ENCODE measurements at regions not wholly inside any gene's neighbourhood (a gene's known extent, or its start where the extent isn't known, plus 50 kb on each side); places are given as distances from the start of the nearest gene placed in this dataset.

DNA sequence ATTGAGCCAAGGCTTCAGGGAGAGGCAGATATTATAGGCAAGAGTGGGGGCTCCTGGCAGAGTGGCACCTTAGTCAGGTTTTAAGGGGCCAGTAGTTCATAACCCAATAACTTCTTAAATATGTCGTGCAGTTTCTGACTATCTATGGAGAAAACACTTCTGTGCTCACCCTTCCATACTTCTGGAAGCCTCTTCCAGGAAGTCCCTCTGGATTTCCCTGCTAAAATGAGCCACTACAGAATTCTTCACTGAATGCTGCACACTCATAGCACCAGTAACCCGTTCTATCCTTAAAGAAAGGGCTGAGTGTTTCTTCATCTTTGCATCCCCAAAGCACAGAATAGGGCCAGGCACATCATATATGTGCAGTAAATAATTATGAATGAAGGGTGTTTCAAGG is 198.5 kb upstream of the SLC24A3 start:
- in situ Hi-C loops (cut with HindIII; ENCODE audit: low pct_unique_long_range_greater_than_20kb, low sequenced_read_pairs), result no loop called here
- DNase-seq (ENCODE audit: low read depth in 1 of 2, low spot score in 1 of 2), result no peak

DNA sequence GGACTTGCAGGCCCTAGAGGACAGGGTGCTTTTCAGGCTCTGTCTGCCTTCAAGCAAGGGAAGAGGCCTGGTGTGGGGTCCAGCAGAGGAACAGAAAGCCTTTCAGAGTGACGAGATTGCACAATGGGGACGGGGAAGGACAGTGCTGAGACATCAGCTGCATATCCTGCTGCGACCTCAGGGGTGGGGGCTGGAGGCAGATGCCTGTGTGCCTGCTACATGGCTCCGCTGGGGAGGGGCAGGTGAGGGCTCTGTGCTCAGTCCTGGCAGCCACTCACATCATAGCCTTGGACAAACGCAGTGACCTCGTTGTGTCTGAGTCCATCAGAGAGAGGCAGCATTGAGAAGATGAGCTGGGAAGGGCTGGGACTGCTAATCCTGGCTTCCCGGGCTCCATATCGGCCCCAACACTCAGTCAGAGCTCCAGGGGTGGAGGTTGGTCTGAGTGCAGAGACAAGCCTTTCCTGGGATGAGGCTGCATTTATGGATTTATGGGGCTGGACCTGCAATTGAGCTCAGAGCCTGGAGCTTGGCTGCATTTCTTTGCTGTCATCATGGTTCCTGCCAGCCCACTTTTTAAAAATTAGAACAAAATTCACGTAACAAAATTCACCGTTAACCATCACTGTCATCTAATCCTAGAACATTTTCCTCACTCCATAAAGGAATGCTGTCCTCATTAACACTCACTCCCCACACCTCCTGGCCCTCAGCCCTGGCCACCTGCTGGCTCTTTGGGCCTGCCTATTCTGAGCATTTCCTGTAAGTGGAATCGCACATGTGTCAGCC is 196.9 kb upstream of the SLC24A3 start:
- no peak for TF ChIP-seq JUND (IDR thresholded peaks at IDR 0.05; ENCODE audit: low read depth)
- DNase-seq (ENCODE audit: low read depth in 1 of 2, low spot score in 1 of 2), result no peak
- in situ Hi-C loops (cut with HindIII; ENCODE audit: low pct_unique_long_range_greater_than_20kb, low sequenced_read_pairs), result no loop called here

More for the DNA sequence above, 198.5 kb upstream of the SLC24A3 start:
- TF ChIP-seq JUND (IDR thresholded peaks at IDR 0.05; ENCODE audit: low read depth), result no peak

DNA sequence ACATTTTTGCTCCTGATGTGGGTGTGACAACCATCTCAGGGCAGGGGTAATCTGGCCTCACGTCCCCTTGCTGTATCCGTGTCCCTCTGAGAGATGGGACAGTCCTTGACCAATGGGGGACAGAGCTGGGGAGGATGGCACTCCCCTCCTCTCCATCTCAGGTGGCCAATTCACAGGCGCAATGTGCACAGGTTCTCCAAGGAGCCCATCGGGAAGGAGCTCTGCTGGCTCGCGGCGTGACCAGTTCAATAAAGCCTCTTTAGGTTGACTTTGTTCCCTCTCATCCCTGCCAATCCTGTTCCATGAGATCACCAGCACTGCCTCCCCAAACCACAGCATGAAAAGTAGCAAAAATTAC is 196.3 kb upstream of the SLC24A3 start:
- DNase-seq (ENCODE audit: low read depth in 1 of 2, low spot score in 1 of 2), result no peak
- no peak for TF ChIP-seq JUND (IDR thresholded peaks at IDR 0.05; ENCODE audit: low read depth)
- in situ Hi-C loops (cut with HindIII; ENCODE audit: low pct_unique_long_range_greater_than_20kb, low sequenced_read_pairs), result no loop called here

DNA sequence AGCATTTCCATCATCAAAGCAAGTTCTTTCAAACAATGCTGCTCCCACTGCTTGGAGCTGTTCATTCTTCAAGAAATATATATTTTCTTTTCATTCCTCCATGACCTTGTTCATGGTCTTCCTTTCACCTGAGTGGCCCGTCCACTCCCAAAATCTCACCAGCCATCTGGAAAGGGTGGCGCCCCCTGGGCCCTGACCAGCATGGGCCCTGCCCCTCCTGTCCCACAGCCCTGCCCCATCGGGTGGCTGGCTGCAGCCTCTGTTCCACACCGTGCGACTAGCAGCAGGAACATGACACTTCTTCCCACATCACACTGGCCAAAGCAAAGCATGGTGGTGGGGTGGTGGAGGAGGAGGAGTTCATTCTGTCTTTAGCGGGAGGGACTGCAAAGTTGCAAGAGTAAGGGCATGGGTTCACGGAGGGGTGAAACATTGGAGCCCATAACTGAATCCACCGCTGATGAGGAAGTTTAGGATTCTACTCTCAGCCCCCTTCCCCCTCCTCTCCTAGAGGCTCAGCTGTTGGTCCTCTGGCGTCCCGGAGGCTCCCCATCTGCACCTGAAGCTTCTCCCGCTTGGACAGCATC is 195.2 kb upstream of the SLC24A3 start:
- in situ Hi-C loops (cut with HindIII; ENCODE audit: low pct_unique_long_range_greater_than_20kb, low sequenced_read_pairs), result no loop called here
- no peak for DNase-seq (ENCODE audit: low read depth in 1 of 2, low spot score in 1 of 2)

DNA sequence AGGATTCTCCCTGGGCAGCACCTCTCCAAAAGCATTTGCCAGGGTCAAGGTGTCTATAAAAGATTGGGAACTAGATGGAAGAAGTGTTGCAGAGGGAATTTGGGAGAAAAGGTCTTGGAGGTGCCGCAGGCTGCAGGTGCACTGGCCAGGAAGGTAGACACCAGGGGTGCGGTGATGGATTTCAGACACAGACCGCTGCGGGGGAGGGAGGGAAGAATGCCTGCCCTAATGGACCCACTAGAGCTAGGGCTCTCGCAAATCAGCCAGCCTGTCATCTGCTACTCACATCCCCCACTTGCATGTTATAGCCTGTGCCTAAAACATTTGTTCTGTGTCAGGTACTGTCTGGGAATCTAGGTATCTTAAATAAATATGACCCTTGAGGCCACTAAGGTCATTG is 193.6 kb upstream of the SLC24A3 start:
- in situ Hi-C loops (cut with HindIII; ENCODE audit: low pct_unique_long_range_greater_than_20kb, low sequenced_read_pairs), result no loop called here
- DNase-seq (ENCODE audit: low read depth in 1 of 2, low spot score in 1 of 2), result no peak
- TF ChIP-seq JUND (IDR thresholded peaks at IDR 0.05; ENCODE audit: low read depth), result no peak

More for the DNA sequence above, 195.2 kb upstream of the SLC24A3 start:
- TF ChIP-seq JUND (IDR thresholded peaks at IDR 0.05; ENCODE audit: low read depth), result no peak

DNA sequence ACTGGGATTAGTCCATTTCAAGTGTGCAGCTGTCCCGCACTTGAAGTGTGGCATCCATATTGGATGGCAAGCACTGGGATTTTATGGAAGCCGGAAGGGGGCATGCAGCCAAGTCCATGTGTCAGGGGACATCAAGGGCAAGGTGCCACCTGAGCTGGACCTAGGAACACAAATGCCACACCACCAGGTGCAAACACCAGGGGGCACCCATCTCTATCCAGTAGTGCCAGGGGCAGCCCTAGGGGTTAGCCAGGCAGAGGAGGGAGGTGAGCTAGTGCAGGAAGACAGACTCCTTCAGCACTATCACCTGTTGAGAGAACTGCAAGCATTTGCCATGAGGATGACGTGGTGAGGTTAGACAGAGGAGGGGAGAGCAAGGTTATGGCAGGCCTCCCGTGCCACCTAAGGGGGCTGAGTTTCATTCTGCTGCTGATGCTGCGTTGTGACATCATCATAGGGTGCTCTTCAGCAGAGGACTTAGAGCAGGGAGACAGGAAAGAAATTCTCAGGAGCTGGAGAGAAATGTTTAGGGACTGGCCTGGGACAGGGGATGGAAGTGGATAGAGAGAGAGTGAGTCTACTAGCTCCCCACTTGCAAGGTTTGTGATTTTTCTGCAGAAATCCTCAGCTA is 192.6 kb upstream of the SLC24A3 start:
- TF ChIP-seq JUND (IDR thresholded peaks at IDR 0.05; ENCODE audit: low read depth), result no peak
- no peak for DNase-seq (ENCODE audit: low read depth in 1 of 2, low spot score in 1 of 2)
- in situ Hi-C loops (cut with HindIII; ENCODE audit: low pct_unique_long_range_greater_than_20kb, low sequenced_read_pairs), result no loop called here

DNA sequence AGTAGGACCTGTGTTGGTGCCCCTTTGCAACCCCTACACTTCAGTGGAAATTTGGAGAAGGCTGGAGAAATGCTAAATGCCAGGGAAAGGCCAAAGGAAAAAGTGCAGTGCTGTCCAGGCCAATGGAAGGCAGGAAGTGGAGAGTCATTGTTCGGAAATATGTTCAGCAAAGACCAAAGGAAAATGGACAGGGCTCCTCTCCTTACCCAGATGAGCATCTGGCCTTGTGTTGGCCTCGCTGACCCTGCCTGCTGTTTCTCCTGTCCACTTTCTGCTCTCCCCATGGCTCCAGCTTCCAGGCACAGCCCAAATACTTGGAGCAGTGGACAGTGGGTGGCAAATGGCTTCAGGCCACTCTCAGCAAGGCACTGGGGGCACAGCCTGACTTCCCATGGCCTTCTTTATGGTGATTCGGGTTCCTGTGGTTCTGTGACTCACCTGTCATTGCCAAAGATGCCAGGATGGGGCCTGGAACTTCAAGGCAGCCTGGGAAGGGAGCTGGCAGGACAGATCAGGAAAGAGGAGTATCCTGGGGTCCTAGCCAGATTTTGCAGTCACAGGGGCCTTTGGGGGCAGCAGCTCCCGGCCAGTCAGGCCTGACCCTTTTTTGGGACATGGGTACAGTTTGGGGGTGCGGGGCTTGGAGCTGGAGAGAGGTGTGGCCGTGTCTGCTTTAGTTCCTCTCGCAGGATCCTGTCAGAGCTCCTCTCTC is 190.9 kb upstream of the SLC24A3 start:
- TF ChIP-seq JUND (IDR thresholded peaks at IDR 0.05; ENCODE audit: low read depth), result no peak
- DNase-seq (ENCODE audit: low read depth in 1 of 2, low spot score in 1 of 2), result no peak
- in situ Hi-C loops (cut with HindIII; ENCODE audit: low pct_unique_long_range_greater_than_20kb, low sequenced_read_pairs), result no loop called here

DNA sequence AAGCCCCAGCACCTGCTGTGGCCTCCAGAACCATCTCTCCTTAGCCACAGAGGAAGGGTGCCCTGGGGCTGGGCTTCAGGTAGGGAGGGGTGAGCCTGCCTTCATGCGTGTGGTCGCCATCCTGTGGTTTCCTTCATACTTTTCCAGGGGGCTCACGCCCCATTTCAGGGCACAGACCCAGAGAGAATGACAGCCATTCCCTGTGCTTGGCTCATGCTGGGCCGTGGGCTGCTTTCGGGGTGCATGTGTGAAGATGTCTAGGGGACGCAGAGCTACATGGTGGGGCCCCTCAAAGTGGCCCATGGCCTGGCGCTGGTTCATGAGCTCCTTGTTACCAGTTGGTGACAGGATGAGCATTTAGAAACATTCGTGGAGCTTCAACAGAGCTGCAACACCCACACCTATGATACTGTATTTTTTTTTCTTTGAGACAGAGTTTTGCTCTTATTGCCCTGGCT is 190.3 kb upstream of the SLC24A3 start:
- no peak for DNase-seq (ENCODE audit: low read depth in 1 of 2, low spot score in 1 of 2)
- TF ChIP-seq JUND (IDR thresholded peaks at IDR 0.05; ENCODE audit: low read depth), result no peak
- in situ Hi-C loops (cut with HindIII; ENCODE audit: low pct_unique_long_range_greater_than_20kb, low sequenced_read_pairs), result no loop called here

DNA sequence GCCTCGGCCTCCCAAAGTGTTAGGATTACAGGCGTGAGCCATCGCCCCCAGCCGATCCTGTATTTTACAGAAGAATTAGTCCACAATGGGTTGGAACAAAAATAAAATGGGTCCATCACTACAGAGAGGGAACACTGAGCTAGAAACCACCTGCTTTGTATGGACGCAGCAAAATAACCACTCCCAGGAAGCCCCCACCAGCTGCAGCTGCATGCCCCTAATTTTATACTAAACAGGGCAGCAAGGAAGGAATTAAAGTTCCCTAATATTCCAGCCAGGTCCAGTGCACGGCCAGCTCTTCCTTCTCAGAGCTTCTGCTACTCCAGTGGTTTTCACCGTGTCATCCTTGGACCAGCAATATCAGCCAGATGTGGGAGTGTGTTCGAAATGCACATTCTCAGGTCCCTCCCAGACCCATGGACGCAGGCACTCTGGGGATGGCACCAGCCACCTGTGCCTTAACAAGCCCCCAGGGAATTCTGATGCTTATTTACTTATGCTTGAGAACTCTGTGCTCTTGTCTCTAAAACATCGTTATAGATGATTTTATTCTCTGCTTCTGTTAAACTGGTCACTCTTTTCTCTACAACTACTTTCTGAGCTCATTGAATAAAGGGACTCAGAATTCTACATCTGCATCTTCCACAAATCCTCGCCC is 189.5 kb upstream of the SLC24A3 start:
- in situ Hi-C loops (cut with HindIII; ENCODE audit: low pct_unique_long_range_greater_than_20kb, low sequenced_read_pairs), result no loop called here
- no peak for TF ChIP-seq JUND (IDR thresholded peaks at IDR 0.05; ENCODE audit: low read depth)
- DNase-seq (ENCODE audit: low read depth in 1 of 2, low spot score in 1 of 2), result no peak

DNA sequence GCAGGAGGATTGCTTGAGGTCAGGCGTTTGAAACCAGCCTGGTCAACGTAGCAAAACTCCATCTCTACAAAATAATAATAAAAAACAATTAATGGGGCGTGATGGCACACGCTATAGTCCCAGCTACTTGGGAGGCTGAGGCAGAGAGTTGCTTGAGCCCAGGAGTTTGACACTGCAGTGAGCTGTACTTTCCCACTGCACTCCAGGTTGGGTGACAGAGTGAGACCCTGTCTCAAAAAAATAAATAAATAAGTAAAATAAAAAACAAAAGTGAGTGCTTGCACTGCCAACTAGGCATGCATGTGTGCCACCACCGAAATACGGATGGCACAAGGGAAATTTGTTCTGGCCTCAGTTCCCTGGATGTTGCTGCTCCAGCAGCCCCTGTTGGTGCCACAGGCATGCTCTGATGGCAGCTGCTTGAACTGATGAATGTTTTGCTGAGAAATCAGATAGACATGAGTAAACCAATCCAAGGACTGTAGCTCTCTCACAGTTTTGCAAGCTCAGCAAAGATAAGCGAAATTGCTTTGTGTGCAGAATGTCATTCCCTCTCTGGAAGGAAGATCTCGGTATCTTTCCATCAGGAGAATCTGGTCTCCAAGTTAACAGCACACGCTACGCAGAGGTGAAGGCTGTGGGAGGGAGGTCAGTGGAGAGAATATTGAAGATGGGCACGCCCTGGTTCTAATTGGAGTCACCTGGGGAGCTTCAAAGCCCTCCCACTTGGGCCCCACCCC is 188.0 kb upstream of the SLC24A3 start:
- in situ Hi-C loops (cut with HindIII; ENCODE audit: low pct_unique_long_range_greater_than_20kb, low sequenced_read_pairs), result no loop called here
- no peak for DNase-seq (ENCODE audit: low read depth in 1 of 2, low spot score in 1 of 2)
- TF ChIP-seq JUND (IDR thresholded peaks at IDR 0.05; ENCODE audit: low read depth), result no peak

DNA sequence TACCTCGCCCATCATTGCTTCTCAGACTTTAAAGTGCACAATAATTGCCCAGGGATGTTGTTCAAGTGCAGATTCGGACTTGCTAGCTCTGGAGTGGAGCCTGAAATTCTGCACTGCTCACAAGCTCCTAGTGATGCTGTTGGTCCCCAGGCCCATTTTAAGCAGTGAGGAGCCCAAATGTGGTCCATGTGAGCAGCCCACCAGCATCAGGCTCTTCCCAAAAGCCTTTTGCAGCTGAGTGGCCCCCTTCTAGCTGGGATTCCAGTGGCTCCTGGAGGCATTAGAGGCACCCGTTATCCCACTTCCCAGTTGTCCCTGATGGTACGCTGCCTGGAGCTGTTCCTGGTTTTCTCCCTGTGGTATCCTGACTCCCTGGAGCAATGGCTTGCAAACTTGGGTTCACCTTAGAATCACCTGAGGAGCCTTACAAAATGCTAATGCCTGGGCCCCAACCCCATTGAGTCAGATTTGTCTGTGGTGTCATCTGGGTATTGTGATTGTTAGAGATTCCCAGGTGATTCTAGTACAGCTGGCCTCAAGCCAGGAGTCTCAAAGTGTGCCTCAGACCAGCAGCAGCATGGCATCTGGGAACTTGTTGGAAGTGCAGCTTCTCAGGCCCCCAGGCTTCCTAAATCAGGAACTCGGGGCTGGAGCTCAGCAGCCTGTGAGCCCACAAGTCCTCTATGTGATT is 186.9 kb upstream of the SLC24A3 start:
- no peak for DNase-seq (ENCODE audit: low read depth in 1 of 2, low spot score in 1 of 2)
- TF ChIP-seq JUND (IDR thresholded peaks at IDR 0.05; ENCODE audit: low read depth), result no peak

More for the DNA sequence above, 186.9 kb upstream of the SLC24A3 start:
- in situ Hi-C loops (cut with HindIII; ENCODE audit: low pct_unique_long_range_greater_than_20kb, low sequenced_read_pairs), result no loop called here
